GM23338 (cell line): ENCODE measurements at regions not wholly inside any gene's neighbourhood (a gene's known extent, or its start where the extent isn't known, plus 50 kb on each side); places are given as distances from the start of the nearest gene placed in this dataset.

ENCODE experiments used
- ATAC-seq: fragments of 200-7000 bp; cut with Tn5 transposase; 3 replicates; pipeline ENCODE4 v1.9.1; 2020
- DNase-seq: peaks from one replicate; pipeline ENCODE4 v3.0.0-alpha.2; 2015; ENCODE audit warnings: low spot score
- H2AFZ ChIP-seq: fragments of 200-600 bp; sonication (generic); 2 replicates; pipeline ENCODE4 v1.8.0; 2016; ENCODE audit warnings: antibody characterized with exemption, mild to moderate bottlenecking, moderate library complexity
- H3F3A ChIP-seq: fragments of 200-600 bp; sonication (generic); replicated peaks from 2 replicates; pipeline ENCODE4 v1.8.0; 2017; ENCODE audit warnings: antibody characterized with exemption, mixed run types, low read depth
- H3K27ac ChIP-seq: fragments of 200-600 bp; sonication (generic); 2 replicates; pipeline ENCODE4 v1.6.1; 2016; ENCODE audit warnings: low read depth
- H3K27me3 ChIP-seq: fragments of 200-600 bp; sonication (generic); 2 replicates; pipeline ENCODE4 v1.8.0; 2016; ENCODE audit warnings: mild to moderate bottlenecking, mixed run types, moderate library complexity; ENCODE audit not compliant: insufficient read depth
- H3K36me3 ChIP-seq: fragments of 200-600 bp; sonication (generic); 2 replicates; pipeline ENCODE4 v1.8.0; 2016; ENCODE audit warnings: mild to moderate bottlenecking; ENCODE audit not compliant: insufficient read depth
- H3K4me1 ChIP-seq: fragments of 200-600 bp; sonication (generic); 2 replicates; pipeline ENCODE4 v1.8.0; 2016; ENCODE audit warnings: mild to moderate bottlenecking, moderate library complexity; ENCODE audit not compliant: insufficient read depth
- H3K4me2 ChIP-seq: fragments of 200-600 bp; sonication (generic); 2 replicates; pipeline ENCODE4 v1.7.1; 2017; ENCODE audit warnings: mixed run types
- H3K4me3 ChIP-seq: fragments of 200-600 bp; sonication (generic); 2 replicates; pipeline ENCODE4 v1.6.1; 2016; ENCODE audit warnings: mixed run types
- H3K79me2 ChIP-seq: fragments of 200-600 bp; sonication (generic); replicated peaks from 2 replicates; pipeline ENCODE4 v1.8.0; 2017; ENCODE audit warnings: mild to moderate bottlenecking; ENCODE audit not compliant: insufficient read depth
- H3K9me2 ChIP-seq: fragments of 200-600 bp; sonication (generic); 2 replicates; pipeline ENCODE4 v1.8.0; 2017; ENCODE audit not compliant: insufficient read depth
- H4K20me1 ChIP-seq: fragments of 200-600 bp; sonication (generic); replicated peaks from 2 replicates; pipeline ENCODE4 v1.8.0; 2017; ENCODE audit warnings: mild to moderate bottlenecking; ENCODE audit not compliant: insufficient read depth
- H3K27ac Mint-ChIP-seq: 2 replicates; pipeline ENCODE4 v1.8.0; 2020; ENCODE audit warnings: inconsistent platforms, mild to moderate bottlenecking, moderate library complexity, mixed read lengths
- H3K27me3 Mint-ChIP-seq: 3 replicates; pipeline ENCODE4 v1.8.0; 2022; ENCODE audit warnings: low read depth, mild to moderate bottlenecking, moderate library complexity, mixed read lengths, inconsistent platforms; ENCODE audit not compliant: insufficient read depth, poor library complexity
- H3K36me3 Mint-ChIP-seq: 3 replicates; pipeline ENCODE4 v1.8.0; 2021; ENCODE audit warnings: low read depth, mild to moderate bottlenecking, inconsistent platforms, moderate library complexity, mixed read lengths
- H3K4me1 Mint-ChIP-seq: 3 replicates; pipeline ENCODE4 v1.8.0; 2020; ENCODE audit warnings: mild to moderate bottlenecking, inconsistent platforms, mixed read lengths
- H3K4me3 Mint-ChIP-seq: 3 replicates; pipeline ENCODE4 v1.8.0; 2021; ENCODE audit warnings: moderate library complexity, mild to moderate bottlenecking, inconsistent platforms, mixed read lengths
- H3K9me3 Mint-ChIP-seq: 3 replicates; pipeline ENCODE4 v1.8.0; 2020; ENCODE audit warnings: moderate library complexity, mild to moderate bottlenecking, inconsistent platforms, mixed read lengths
- CREB1 ChIP-seq: fragments of 250-450 bp; sonication (Bioruptor Pico); IDR thresholded peaks from 2 replicates; pipeline ENCODE4 v1.5.0; 2020; ENCODE audit warnings: low read depth, mild to moderate bottlenecking, moderate library complexity
- CTCF ChIP-seq, 2 experiments: fragments of 200-600 bp in 1 of 2; sonication (generic) in 1 of 2; conservative IDR thresholded peaks; 2 replicates each; pipeline versions ENCODE4 v1.5.1 to v1.6.1; 2016 to 2017; ENCODE audit warnings: antibody characterized with exemption in 2 of 2, low read depth in 2 of 2, mild to moderate bottlenecking in 2 of 2, moderate library complexity in 1 of 2
- ETS1 ChIP-seq: IDR thresholded peaks from 2 replicates; pipeline ENCODE4 v1.6.1; 2016; ENCODE audit warnings: antibody characterized with exemption
- EZH2 ChIP-seq: fragments of 200-600 bp; sonication (generic); IDR thresholded peaks from one replicate; pipeline ENCODE4 v1.8.0; 2017; ENCODE audit warnings: antibody characterized with exemption, mild to moderate bottlenecking, low read depth; ENCODE audit not compliant: unreplicated experiment
- EZH2phosphoT487 ChIP-seq: fragments of 200-600 bp; sonication (generic); IDR thresholded peaks from one replicate; pipeline ENCODE4 v1.8.1; 2018; ENCODE audit warnings: antibody characterized with exemption; ENCODE audit not compliant: unreplicated experiment
- JUNB ChIP-seq: IDR thresholded peaks from one replicate; pipeline ENCODE4 v1.6.1; 2016; ENCODE audit warnings: antibody characterized with exemption; ENCODE audit not compliant: unreplicated experiment
- NANOG ChIP-seq: IDR thresholded peaks from 2 replicates; pipeline ENCODE4 v1.6.1; 2016; ENCODE audit warnings: antibody characterized with exemption, borderline replicate concordance
- POLR2AphosphoS5 ChIP-seq: IDR thresholded peaks from 2 replicates; pipeline ENCODE4 v1.6.1; 2016; ENCODE audit warnings: antibody characterized with exemption, low read depth
- REST ChIP-seq: IDR thresholded peaks from one replicate; pipeline ENCODE4 v1.6.1; 2018; ENCODE audit warnings: antibody characterized with exemption; ENCODE audit not compliant: unreplicated experiment
- STAT1 ChIP-seq: IDR thresholded peaks from one replicate; pipeline ENCODE4 v1.6.1; 2016; ENCODE audit warnings: antibody characterized with exemption; ENCODE audit not compliant: unreplicated experiment
- ZNF114 ChIP-seq: fragments of 250-450 bp; sonication (Bioruptor Pico); IDR thresholded peaks from 2 replicates; pipeline ENCODE4 v1.5.0; 2020; ENCODE audit warnings: mild to moderate bottlenecking, moderate library complexity
- ZNF331 ChIP-seq: fragments of 250-450 bp; sonication (Bioruptor Pico); IDR thresholded peaks from 2 replicates; pipeline ENCODE4 v1.5.0; 2020; ENCODE audit warnings: low read depth, mild to moderate bottlenecking, moderate library complexity
- ZNF462 ChIP-seq: fragments of 250-450 bp; sonication (Bioruptor Pico); IDR thresholded peaks from 2 replicates; pipeline ENCODE4 v1.5.0; 2020; ENCODE audit warnings: mild to moderate bottlenecking, moderate library complexity

GRCh38 chr18:14964406-14964805, 216.4 kb downstream of the ANKRD30B start:
- no peak for DNase-seq
- no peaks in the 10 kb centered on the region for H3K79me2 ChIP-seq
- no peaks in the 10 kb centered on the region for H3K27me3 ChIP-seq
- no peaks in the 10 kb centered on the region for H3K4me1 ChIP-seq
- H3K9me2 ChIP-seq = no peaks in the 10 kb centered on the region
- H3K27ac ChIP-seq = no peak overlapping the region
- no peak overlapping the region for H3K4me3 Mint-ChIP-seq
- H3K9me3 Mint-ChIP-seq = peaks cover 20% of the 10 kb centered on the region; the same call in 2 of the 3 replicates
- no peak overlapping the region for H2AFZ ChIP-seq
- no peak overlapping the region for H3K4me3 ChIP-seq
- H3K36me3 ChIP-seq = no peaks in the 10 kb centered on the region
- TF ChIP-seq POLR2AphosphoS5 (no peak), EZH2phosphoT487 (no peak), ZNF114 (CRISPR knock-in tag) (no peak), ETS1 (no peak), ZNF331 (CRISPR knock-in tag) (no peak), REST (no peak), NANOG (no peak), CREB1 (no peak), JUNB (no peak), CTCF (conservative IDR thresholded peaks at IDR 0.05; ENCODE audit: low read depth in 2 of 2) (no peak), STAT1 (no peak), ZNF462 (CRISPR knock-in tag) (no peak), EZH2 (no peak)
- no peak for ATAC-seq
- no peaks in the 10 kb centered on the region for H3F3A ChIP-seq
- no peaks in the 10 kb centered on the region for H4K20me1 ChIP-seq
- no peak overlapping the region for H3K27ac Mint-ChIP-seq
- no peak overlapping the region for H3K4me2 ChIP-seq
- peaks cover 6% of the 10 kb centered on the region; the same call in 2 of the 3 replicates for H3K36me3 Mint-ChIP-seq
- H3K4me1 Mint-ChIP-seq = peaks cover 4% of the 10 kb centered on the region
- H3K27me3 Mint-ChIP-seq = no peaks in the 10 kb centered on the region
